ENCODE measurements at regions not wholly inside any gene's neighbourhood (a gene's known extent, or its start where the extent isn't known, plus 50 kb on each side); places are given as distances from the start of the nearest gene placed in this dataset.

DNA sequence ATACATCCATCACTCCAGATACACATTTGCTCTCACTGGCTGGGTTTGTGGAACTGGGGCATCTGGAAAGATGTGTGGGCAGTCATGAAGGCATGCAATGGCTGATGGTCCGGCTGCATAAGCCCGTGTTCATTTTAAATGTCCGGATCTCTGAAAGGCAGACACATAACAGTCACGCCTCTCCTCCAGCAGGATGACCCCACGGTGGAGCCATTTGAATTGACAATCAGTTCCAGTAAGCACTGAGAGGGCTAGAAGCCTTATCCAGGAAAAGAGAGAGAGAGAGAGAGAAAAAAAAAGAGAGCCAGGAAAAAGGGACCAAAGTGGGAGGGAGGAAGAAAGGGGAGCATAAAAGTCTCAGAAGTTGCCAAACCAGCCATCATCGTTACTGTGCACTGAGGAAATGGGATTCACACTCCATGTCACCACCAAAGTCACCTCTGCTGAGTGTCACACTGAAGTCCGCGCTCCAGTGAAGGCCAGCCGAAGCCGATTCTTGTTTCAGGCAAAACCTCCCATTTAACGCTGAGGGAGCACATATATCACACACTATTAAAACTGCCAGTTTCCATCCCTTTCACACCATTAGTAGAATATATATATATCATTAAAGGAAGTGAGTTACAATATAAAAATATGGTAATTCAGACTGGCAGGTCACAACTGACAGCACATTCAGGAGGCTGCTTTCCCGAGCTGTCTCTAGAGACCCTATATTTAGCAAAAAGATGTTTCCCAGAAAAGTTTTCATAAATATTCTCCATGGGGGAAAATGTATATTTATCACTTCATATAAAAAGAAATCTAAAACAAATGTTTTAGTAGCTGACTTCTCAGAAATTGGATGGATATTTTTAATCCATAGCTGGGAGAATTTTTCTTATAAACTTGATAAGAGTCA is 142.0 kb downstream of the ACTR3 start:
- ChIA-PET POLR2A (no interaction called here), CTCF (no interaction called here)
- no peaks in the 10 kb centered on the region for H3K9me3 ChIP-seq (ENCODE audit: control insufficient read depth, insufficient read depth, low read depth, low read length)
- no peak overlapping the region for H3K4me3 ChIP-seq (ENCODE audit: low read depth, low read length)
- no peak overlapping the region for H3K27ac ChIP-seq (ENCODE audit: extremely low read depth, low read depth, low read length)
- TF ChIP-seq ZNF658 (tag by site-specific recombination; IDR thresholded peaks at IDR 0.05) (no peak), ZNF23 (tag by site-specific recombination; IDR thresholded peaks at IDR 0.05; ENCODE audit: borderline replicate concordance) (no peak), ZNF837 (tag by site-specific recombination; IDR thresholded peaks at IDR 0.05) (no peak), ZNF214 (tag by site-specific recombination; IDR thresholded peaks at IDR 0.05; ENCODE audit: borderline replicate concordance) (no peak)
- no peaks in the 10 kb centered on the region for H3K4me1 ChIP-seq (ENCODE audit: control insufficient read depth, insufficient read depth, low read length)
- no peaks in the 10 kb centered on the region for H3K36me3 ChIP-seq (ENCODE audit: control insufficient read depth in 2 of 2, insufficient read depth in 1 of 2, low read length in 2 of 2)

DNA sequence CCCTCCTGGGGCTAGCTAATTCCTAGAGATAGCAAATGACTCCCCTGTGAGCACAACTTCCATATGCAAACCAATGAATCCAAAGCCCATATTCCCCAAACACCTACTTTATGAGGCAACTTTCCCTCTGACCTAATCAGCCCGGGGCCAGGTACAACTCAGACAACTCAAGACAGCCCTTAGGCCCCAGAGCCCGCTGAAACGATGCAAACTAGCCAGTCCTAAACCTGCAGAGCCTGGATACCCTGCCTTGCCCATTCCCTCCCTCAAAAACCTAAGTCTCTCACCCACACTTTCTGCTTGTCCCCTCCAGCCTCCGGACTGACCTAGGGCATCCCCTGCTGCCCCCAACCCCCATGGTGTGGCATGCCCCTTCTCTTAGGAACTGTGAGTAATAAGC is 142.8 kb downstream of the ACTR3 start:
- POLR2A ChIA-PET: no interaction called here
- Histone ChIP-seq H3K4me1 (ENCODE audit: control insufficient read depth, insufficient read depth, low read length) (no peaks in the 10 kb centered on the region), H3K27ac (ENCODE audit: extremely low read depth, low read depth, low read length) (no peak overlapping the region), H3K9me3 (ENCODE audit: control insufficient read depth, insufficient read depth, low read depth, low read length) (no peaks in the 10 kb centered on the region), H3K36me3 (ENCODE audit: control insufficient read depth in 2 of 2, insufficient read depth in 1 of 2, low read length in 2 of 2) (no peaks in the 10 kb centered on the region), H3K4me3 (ENCODE audit: low read depth, low read length) (no peak overlapping the region)
- CTCF ChIA-PET: interaction anchor here (0.5 kb wide), 1 partner anchor 332 kb away, joined by 3 read pairs; no protein-coding TSS in a partner anchor
- TF ChIP-seq ZNF335 (tag by site-specific recombination; conservative IDR thresholded peaks at IDR 0.05): no peak
- no peak for TF ChIP-seq KLF8 (tag by site-specific recombination; IDR thresholded peaks at IDR 0.05)
- TF ChIP-seq GLI4 (tag by site-specific recombination; IDR thresholded peaks at IDR 0.05): no peak
- TF ChIP-seq ZNF555 (tag by site-specific recombination; conservative IDR thresholded peaks at IDR 0.05): no peak
- TF ChIP-seq ZNF548 (tag by site-specific recombination; IDR thresholded peaks at IDR 0.05): no peak
- TF ChIP-seq, protein P1, sequence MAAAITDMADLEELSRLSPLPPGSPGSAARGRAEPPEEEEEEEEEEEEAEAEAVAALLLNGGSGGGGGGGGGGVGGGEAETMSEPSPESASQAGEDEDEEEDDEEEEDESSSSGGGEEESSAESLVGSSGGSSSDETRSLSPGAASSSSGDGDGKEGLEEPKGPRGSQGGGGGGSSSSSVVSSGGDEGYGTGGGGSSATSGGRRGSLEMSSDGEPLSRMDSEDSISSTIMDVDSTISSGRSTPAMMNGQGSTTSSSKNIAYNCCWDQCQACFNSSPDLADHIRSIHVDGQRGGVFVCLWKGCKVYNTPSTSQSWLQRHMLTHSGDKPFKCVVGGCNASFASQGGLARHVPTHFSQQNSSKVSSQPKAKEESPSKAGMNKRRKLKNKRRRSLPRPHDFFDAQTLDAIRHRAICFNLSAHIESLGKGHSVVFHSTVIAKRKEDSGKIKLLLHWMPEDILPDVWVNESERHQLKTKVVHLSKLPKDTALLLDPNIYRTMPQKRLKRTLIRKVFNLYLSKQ (tag by site-specific recombination; IDR thresholded peaks at IDR 0.05; ENCODE audit: borderline replicate concordance): no peak
- no peak for TF ChIP-seq ZNF2 (tag by site-specific recombination; IDR thresholded peaks at IDR 0.05)
- TF ChIP-seq ZSCAN18 (tag by site-specific recombination; IDR thresholded peaks at IDR 0.05): no peak
- no peak for TF ChIP-seq ZNF654 (tag by site-specific recombination; IDR thresholded peaks at IDR 0.05; ENCODE audit: low read depth)
- TF ChIP-seq, protein P2, sequence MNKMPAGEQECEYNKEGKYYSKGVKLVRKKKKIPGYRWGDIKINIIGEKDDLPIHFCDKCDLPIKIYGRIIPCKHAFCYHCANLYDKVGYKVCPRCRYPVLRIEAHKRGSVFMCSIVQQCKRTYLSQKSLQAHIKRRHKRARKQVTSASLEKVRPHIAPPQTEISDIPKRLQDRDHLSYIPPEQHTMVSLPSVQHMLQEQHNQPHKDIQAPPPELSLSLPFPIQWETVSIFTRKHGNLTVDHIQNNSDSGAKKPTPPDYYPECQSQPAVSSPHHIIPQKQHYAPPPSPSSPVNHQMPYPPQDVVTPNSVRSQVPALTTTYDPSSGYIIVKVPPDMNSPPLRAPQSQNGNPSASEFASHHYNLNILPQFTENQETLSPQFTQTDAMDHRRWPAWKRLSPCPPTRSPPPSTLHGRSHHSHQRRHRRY (tag by site-specific recombination; IDR thresholded peaks at IDR 0.05): no peak
- no peak for TF ChIP-seq PBX3 (CRISPR knock-in tag; IDR thresholded peaks at IDR 0.05)
- TF ChIP-seq ZNF280C (tag by site-specific recombination; IDR thresholded peaks at IDR 0.05): no peak
- TF ChIP-seq ZNF202 (tag by site-specific recombination; IDR thresholded peaks at IDR 0.05; ENCODE audit: borderline replicate concordance): no peak
- no peak for TF ChIP-seq SCRT2 (tag by site-specific recombination; IDR thresholded peaks at IDR 0.05)

All from HEK293 (cell line).